ENCODE measurements at regions not wholly inside any gene's neighbourhood (a gene's known extent, or its start where the extent isn't known, plus 50 kb on each side); places are given as distances from the start of the nearest gene placed in this dataset.

- TF ChIP-seq POLR2A (IDR thresholded peaks at IDR 0.05) (no peak), EP300 (IDR thresholded peaks at IDR 0.05) (no peak), CTCF (IDR thresholded peaks at IDR 0.05) (no peak)
- intact Hi-C loops (cut with DNase I): no loop called here
- WGBS, 3 donors: 80 to 89% (median 84%) methylated on average over 6 of the region's 6 CpGs
- H3K4me3 ChIP-seq: no peak overlapping the region
- H3K27ac ChIP-seq: no peak overlapping the region
- H3K36me3 ChIP-seq: no peaks in the 10 kb centered on the region
- DNase-seq: no peak
- no peaks in the 10 kb centered on the region for H3K9me3 ChIP-seq
- no peaks in the 10 kb centered on the region for H3K27me3 ChIP-seq
- no peaks in the 10 kb centered on the region for H3K4me1 ChIP-seq (ENCODE audit: insufficient read depth)
Observed at GRCh38 chr6:44645276-44645675, 257.8 kb downstream of the CDC5L start.

GRCh38 chr6:44646355-44646754 is 258.8 kb downstream of the CDC5L start:
- H3K4me3 ChIP-seq: no peak overlapping the region
- no peak for DNase-seq
- no peaks in the 10 kb centered on the region for H3K36me3 ChIP-seq
- TF ChIP-seq POLR2A (IDR thresholded peaks at IDR 0.05): no peak
- TF ChIP-seq EP300 (IDR thresholded peaks at IDR 0.05): no peak
- no peak for TF ChIP-seq CTCF (IDR thresholded peaks at IDR 0.05)
- 44 to 48% (median 45%) methylated on average over 5 of the region's 5 CpGs for WGBS, 3 donors
- H3K27ac ChIP-seq: no peak overlapping the region
- intact Hi-C loops (cut with DNase I): no loop called here
- no peaks in the 10 kb centered on the region for H3K9me3 ChIP-seq
- no peaks in the 10 kb centered on the region for H3K4me1 ChIP-seq (ENCODE audit: insufficient read depth)
- no peaks in the 10 kb centered on the region for H3K27me3 ChIP-seq

GRCh38 chr6:44649365-44650025 is 262.0 kb downstream of the CDC5L start:
- no peak overlapping the region for H3K27ac ChIP-seq
- intact Hi-C loops (cut with DNase I): loop anchor here (5.0 to 10.0 kb wide), 4 partner anchors 175 to 1265 kb away; no protein-coding TSS in a partner anchor

GRCh38 chr6:44650495-44650894 is 263.0 kb downstream of the CDC5L start:
- no peak for TF ChIP-seq POLR2A (IDR thresholded peaks at IDR 0.05)
- no peak for TF ChIP-seq CTCF (IDR thresholded peaks at IDR 0.05)
- no peak for TF ChIP-seq EP300 (IDR thresholded peaks at IDR 0.05)
- intact Hi-C loops (cut with DNase I): loop anchor here (5.0 to 10.0 kb wide), 4 partner anchors 176 to 1264 kb away; no protein-coding TSS in a partner anchor
- H3K9me3 ChIP-seq: no peaks in the 10 kb centered on the region
- WGBS, 3 donors: 85 to 95% (median 89%) methylated on average over 6 of the region's 6 CpGs
- H3K27ac ChIP-seq: no peak overlapping the region
- no peak overlapping the region for H3K4me3 ChIP-seq
- no peak for DNase-seq
- H3K27me3 ChIP-seq: no peaks in the 10 kb centered on the region
- H3K36me3 ChIP-seq: no peaks in the 10 kb centered on the region
- no peaks in the 10 kb centered on the region for H3K4me1 ChIP-seq (ENCODE audit: insufficient read depth)

More at GRCh38 chr6:44649365-44650025, 262.0 kb downstream of the CDC5L start:
- no peaks in the 10 kb centered on the region for H3K9me3 ChIP-seq
- no peak overlapping the region for H3K4me3 ChIP-seq
- 4 to 12% (median 5%) methylated on average over 4 of the region's 4 CpGs for WGBS, 3 donors
- DNase-seq: no peak
- H3K36me3 ChIP-seq: no peaks in the 10 kb centered on the region
- TF ChIP-seq POLR2A (IDR thresholded peaks at IDR 0.05) (no peak), CTCF (IDR thresholded peaks at IDR 0.05) (no peak), EP300 (IDR thresholded peaks at IDR 0.05) (no peak)
- H3K4me1 ChIP-seq (ENCODE audit: insufficient read depth): no peaks in the 10 kb centered on the region
- H3K27me3 ChIP-seq: no peaks in the 10 kb centered on the region
